HG02763 (cell line): ENCODE measurements at regions not wholly inside any gene's neighbourhood (a gene's known extent, or its start where the extent isn't known, plus 50 kb on each side); places are given as distances from the start of the nearest gene placed in this dataset.
A peak's percentile ranks its signal among the peaks of the same experiment; 100 is the strongest.

Source experiments
- ATAC-seq: cut with Tn5 transposase; IDR thresholded peaks from one replicate; pipeline ENCODE4 v1.9.1; 2021; ENCODE audit warnings: mild to moderate bottlenecking, moderate library complexity; ENCODE audit not compliant: unreplicated experiment

- no peak for ATAC-seq
Observed at GRCh38 chr10:89153971-89154370, 53.1 kb downstream of the CH25H start.

- ATAC-seq = no peak
Observed at GRCh38 chr10:89153116-89153515, 54.0 kb downstream of the CH25H start.

- ATAC-seq = no peak
Observed at GRCh38 chr10:89151857-89152256, 55.3 kb downstream of the CH25H start.

GRCh38 chr10:89148061-89148460, 59.1 kb downstream of the CH25H start:
- no peak for ATAC-seq

GRCh38 chr10:89147256-89147655, 59.9 kb downstream of the CH25H start:
- no peak for ATAC-seq

GRCh38 chr10:89144836-89145235, 62.3 kb downstream of the CH25H start:
- ATAC-seq = no peak

DNA sequence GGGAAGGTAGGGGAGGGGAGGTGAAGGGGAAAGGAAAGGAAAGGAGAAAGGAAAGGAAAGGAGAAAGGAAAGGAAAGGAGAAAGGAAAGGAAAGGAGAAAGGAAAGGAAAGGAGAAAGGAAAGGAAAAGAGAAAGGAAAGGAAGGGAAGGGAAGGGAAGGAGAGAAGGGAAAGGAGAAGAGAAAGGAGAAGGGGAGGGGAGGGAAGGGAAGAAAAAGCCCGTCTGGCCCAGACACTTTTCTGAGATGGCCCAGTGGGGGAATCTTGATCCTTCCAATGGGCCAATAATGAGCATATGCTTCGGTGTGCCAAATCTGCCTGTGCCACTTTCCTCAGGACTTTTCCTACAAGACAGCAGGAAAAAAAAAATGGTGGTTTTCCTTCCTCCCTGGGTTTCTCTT, 64.5 kb downstream of the CH25H start:
- no peak for ATAC-seq

DNA sequence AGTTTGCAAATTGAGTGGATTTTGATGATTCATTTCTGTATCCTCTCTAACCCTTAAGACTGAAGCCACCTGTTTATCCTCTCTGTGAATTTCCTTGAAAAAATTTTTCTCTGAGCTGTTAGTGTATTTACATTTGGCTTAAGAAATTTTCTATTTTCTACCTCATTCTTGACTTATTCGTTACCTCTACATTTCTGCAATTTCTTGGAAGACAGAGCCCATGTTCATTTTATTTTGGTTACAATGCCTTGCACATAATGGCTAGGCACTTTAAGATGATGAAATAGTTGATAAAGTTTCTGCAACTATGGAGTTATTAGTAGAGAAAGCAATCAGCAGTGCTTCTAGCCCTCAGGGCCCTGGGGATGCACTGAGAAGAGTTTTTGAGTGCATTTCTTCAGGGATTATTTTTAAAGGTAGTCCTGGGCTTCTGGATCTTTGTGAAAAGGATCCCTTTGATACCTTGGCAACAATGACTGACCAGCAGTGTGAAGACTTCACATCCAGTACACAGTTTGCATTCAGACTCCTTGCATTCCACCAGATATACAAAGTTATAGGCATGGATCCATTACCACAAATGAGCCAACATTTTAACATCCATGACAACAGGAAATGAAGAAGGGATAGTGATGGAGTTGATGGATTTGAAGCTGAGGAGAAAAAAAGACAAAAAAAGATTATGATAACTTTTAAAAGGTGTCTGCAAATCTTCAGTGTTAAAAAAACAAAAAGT, 68.2 kb downstream of the CH25H start:
- ATAC-seq = no peak

- ATAC-seq = peak; percentile 63
Observed at GRCh38 chr10:89134963-89135362, 72.2 kb downstream of the CH25H start.

- no peak for ATAC-seq
Observed at GRCh38 chr10:89129911-89130310, 77.2 kb downstream of the CH25H start.

DNA sequence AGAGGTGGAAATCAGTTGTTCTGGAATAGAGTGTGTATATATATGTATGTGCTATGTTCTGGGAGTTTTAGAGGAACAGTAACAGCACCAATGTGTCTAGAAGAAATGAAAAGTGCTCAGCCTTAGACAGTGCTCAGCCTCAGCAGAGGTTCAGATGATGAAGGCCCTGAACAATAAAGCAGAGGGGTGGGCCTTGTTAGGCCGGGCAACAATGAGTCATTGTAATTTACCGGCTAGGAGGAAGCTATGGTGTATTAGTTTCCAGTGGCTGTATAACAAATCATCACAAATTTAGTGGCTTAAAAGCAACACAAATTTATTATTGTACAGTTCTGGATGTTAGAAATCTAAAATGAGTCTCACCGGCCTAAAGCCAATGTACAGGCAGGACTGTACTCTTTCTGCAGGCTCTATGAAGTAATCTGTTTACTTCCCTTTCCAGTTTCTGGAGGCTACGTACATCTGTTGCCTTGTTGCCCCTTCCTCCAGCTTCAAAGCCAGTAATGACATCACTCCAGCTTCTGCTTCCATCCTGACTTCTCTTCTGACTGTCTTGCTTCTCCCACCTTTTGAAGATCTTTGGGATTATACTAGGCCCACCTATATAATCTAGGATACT, 84.6 kb downstream of the CH25H start:
- no peak for ATAC-seq

DNA sequence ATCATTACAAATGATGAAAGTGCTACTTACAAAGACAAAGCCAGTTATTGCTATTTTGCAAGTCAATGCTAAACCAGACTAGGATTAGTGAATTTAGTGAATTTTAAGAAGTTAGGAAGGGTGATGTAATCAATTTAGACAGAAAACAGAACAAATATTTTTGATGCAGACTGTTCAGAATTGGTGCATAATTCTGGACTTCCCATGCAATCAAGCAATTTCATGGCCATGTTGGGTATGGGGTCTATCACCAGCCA, 85.4 kb downstream of the CH25H start:
- no peak for ATAC-seq

DNA sequence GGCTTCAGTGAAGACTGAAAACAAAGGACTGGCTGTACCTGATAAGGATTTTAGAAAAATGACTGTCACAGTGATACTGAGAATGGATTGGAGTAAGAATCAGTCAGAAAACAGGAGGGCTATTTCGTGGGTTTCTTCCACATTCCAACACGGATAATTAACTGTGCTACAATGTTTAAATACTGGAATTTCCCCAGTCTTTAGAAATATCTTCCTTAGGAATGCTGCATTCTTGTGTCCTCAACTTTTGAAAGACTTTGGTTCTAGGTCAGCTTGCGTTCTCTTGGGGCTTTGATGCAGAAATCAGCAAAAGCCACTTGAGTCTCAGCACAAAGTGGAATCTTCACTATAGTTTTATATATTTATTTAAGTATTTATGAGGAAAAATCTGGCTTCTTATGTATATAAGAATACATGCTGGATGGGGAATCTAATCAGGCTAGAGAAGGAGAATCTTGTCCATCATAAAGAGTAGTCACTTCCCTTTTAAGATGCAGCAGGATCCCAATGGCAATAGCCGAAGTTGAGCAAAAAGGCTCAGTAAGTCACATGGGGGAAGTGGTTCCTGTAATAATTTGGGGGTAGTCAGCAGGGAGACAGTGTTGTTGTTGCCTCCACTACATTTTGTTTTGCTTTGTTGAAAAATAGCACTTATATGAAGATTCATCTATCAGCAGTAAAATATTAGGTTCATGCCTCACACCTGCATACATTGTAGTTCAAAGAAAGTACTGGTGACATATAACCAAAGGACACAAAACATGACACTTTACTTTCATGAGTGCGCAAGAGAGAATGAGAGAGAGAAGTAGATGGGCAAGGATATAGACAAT, 86.0 kb downstream of the CH25H start:
- ATAC-seq = no peak

- no peak for ATAC-seq
Observed at GRCh38 chr10:89119651-89120050, 87.5 kb downstream of the CH25H start.

DNA sequence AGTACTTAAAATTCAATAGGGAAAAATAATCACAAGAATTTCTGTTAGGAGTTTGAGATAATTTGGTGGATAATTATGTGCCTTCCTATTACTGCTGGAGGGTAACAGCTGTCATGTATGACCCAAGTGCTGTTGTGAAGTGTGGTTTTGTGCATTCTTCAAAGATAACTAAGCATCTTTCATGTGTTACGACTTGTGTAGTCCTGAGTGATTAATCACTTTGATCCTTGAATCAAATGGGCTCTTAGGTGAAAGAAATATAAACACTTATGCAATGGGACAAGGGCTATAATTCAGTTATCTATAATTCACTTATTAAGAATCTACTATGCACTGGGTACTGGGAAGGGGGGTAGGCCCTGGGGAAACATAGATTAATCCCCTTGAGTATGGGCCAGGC, 89.0 kb downstream of the CH25H start:
- ATAC-seq = no peak

DNA sequence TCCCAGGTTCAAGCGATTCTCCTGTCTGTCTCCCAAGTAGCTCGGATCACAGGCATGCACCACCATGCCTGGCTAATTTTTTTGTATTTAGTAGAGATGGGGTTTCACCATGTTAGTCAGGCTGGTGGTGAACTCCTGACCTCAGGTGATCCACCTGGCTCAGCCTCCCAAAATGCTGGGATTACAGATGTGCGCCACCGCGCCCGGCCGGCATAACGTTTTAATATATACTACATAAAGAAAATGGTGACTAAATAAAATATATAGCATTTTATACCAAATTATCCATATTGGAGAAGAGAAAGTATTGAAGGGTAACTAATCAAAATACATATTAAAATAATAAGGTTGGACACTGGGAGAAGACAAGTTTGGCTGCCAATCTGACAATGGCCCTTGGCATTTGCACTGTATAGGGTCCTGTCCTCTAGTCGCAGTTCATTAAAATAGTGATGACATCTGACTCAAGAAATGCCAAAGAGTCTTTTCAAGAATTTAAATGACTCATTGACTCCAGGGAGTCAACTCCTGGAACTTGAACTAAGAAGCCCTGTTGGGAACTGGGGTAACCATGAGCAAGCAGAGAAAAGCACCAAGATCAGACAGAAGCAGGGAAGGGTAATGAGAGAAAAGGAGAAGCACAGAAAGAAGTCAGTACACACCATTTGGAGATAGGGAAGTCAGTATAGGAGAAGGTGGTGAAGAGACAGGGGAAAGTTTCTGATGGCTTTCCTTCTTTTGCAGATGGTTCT, 91.1 kb downstream of the CH25H start:
- no peak for ATAC-seq

DNA sequence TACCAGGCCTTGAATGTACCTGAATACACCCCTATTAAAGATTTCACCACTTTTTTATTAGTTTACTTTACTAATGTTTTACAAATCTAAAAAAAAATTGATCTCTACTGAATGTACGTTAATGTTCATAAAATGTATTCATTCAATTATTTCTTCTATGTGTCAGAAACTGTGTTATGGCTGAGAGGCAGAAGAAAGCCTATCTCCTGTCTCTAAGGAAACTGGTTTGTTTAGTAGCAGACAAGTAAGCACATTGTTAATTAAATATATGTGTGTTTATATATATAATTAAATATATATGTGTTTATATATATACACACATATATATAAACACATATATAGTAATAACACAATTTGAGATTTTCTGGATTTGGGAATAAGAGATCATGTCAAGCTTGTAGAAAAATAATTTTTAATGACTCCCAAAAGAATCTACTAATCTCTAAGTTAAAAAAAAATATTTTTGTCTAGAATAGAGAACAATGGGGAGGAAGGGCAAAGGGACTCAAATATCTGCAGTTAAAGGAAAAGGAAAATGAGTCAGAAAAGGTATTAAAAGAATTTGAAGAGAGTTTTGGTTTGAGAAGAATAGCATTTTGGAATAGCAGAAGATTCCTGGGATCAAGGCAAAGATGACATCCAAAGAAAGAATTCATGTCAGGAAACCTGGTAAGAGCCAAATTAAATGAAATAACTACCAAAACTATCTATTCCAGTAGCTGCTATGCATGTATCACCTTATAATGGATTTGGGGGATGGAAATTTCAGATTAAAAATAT, 92.1 kb downstream of the CH25H start:
- no peak for ATAC-seq

DNA sequence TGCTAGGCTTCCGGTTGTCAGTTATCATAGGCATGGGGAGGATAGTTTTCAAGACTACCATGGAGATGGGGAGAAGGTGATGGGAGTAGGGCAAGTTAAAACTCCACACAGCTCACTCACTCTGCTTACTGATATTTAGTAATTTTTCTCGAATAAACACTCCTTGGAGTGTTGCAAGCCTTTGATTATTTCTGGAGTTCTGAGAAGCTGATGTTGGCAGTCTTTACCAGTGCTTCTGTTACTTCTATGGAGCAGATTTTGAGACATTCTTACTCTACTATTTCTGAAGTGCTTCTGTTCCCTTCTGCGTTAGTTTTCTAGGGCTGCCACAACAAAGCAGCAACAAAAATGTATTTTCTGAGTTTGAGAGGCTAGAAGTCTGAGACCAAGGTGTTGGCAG, 104.4 kb downstream of the CH25H start:
- no peak for ATAC-seq

DNA sequence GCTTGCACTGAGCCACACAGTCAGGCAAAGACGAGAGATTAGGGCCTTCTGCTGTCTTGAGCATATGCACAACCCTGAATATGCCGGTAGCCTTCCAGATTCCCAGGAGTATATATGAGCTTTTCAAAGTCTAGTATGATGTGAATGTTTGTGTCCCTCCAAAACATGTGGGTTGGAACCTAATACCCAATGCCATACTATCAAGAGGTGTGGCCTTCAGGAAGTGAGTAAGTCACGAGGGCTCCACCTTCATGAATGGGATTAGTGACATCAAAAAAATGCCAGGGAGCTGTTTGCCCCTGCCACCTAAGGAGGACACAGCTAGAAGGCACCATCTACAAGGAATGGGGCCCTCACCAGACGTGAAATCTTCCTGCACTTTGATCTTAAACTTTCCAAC, 105.2 kb downstream of the CH25H start:
- no peak for ATAC-seq

DNA sequence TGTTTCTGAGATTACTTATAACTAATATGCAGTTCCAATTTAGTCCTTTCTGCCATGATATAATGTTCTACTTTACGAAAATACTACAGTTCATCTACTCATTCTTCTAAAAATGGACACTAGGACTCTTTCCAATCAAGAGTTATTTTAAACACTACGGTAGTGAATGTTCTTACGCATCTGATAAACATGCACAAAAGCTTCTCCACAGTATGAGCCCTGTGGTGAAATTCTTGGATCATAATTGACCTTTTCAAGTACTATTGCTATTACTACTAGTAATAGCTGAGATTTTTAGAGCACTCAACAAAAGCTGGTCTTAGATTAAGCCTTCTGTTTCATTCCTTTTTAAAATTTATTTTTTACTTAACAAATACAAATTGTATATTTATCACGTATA, 106.4 kb downstream of the CH25H start:
- ATAC-seq = no peak

DNA sequence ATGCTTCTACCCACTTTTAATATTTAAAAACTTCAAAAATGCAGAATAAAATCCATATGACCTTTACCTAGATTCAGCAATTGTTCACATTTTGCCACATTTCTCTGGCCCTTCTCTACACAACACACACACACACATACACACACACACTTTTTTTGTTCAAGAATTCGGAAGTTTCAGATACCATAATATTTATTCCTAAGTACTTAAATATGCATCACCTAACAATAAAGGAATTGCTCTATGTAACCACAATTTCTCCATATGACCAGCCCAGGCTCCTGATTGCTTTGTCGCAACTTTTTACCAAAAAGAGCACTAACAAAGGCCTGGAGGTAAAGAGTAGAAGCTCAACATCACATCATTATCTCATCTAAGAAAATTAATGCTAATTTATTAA, 106.6 kb downstream of the FAS start:
- ATAC-seq = no peak
